ENCODE measurements at regions not wholly inside any gene's neighbourhood (a gene's known extent, or its start where the extent isn't known, plus 50 kb on each side); places are given as distances from the start of the nearest gene placed in this dataset.

- no peak for TF ChIP-seq POLR2AphosphoS5 (IDR thresholded peaks at IDR 0.05; ENCODE audit: low read depth, low read length)
- no peak for TF ChIP-seq TAF1 (IDR thresholded peaks at IDR 0.05; ENCODE audit: borderline replicate concordance, insufficient read depth, low read length)
- no peak for TF ChIP-seq REST (IDR thresholded peaks at IDR 0.05; ENCODE audit: insufficient read depth in 1 of 2, low read depth in 2 of 2, low read length in 2 of 2)
- no peak for TF ChIP-seq FOXP2 (optimal IDR thresholded peaks at IDR 0.05; ENCODE audit: borderline replicate concordance, extremely low read depth, extremely low read length, insufficient read depth)
- no peak for TF ChIP-seq SIN3A (IDR thresholded peaks at IDR 0.05; ENCODE audit: borderline replicate concordance, insufficient read depth, low read length)
These were observed 261.9 kb upstream of the SALL3 start for GRCh38 chr18:78717766-78718150.

- no peak for TF ChIP-seq TAF1 (IDR thresholded peaks at IDR 0.05; ENCODE audit: borderline replicate concordance, insufficient read depth, low read length)
- TF ChIP-seq REST (IDR thresholded peaks at IDR 0.05; ENCODE audit: insufficient read depth in 1 of 2, low read depth in 2 of 2, low read length in 2 of 2) = no peak
- TF ChIP-seq POLR2AphosphoS5 (IDR thresholded peaks at IDR 0.05; ENCODE audit: low read depth, low read length) = no peak
- no peak for TF ChIP-seq FOXP2 (optimal IDR thresholded peaks at IDR 0.05; ENCODE audit: borderline replicate concordance, extremely low read depth, extremely low read length, insufficient read depth)
- TF ChIP-seq SIN3A (IDR thresholded peaks at IDR 0.05; ENCODE audit: borderline replicate concordance, insufficient read depth, low read length) = no peak
These were observed 259.8 kb upstream of the SALL3 start for GRCh38 chr18:78719821-78720220.

- no peak for TF ChIP-seq TAF1 (IDR thresholded peaks at IDR 0.05; ENCODE audit: borderline replicate concordance, insufficient read depth, low read length)
- no peak for TF ChIP-seq POLR2AphosphoS5 (IDR thresholded peaks at IDR 0.05; ENCODE audit: low read depth, low read length)
- no peak for TF ChIP-seq SIN3A (IDR thresholded peaks at IDR 0.05; ENCODE audit: borderline replicate concordance, insufficient read depth, low read length)
- no peak for TF ChIP-seq FOXP2 (optimal IDR thresholded peaks at IDR 0.05; ENCODE audit: borderline replicate concordance, extremely low read depth, extremely low read length, insufficient read depth)
- TF ChIP-seq REST (IDR thresholded peaks at IDR 0.05; ENCODE audit: insufficient read depth in 1 of 2, low read depth in 2 of 2, low read length in 2 of 2) = no peak
These were observed 259.0 kb upstream of the SALL3 start for GRCh38 chr18:78720456-78721237.

- TF ChIP-seq TAF1 (IDR thresholded peaks at IDR 0.05; ENCODE audit: borderline replicate concordance, insufficient read depth, low read length) (no peak), POLR2AphosphoS5 (IDR thresholded peaks at IDR 0.05; ENCODE audit: low read depth, low read length) (no peak), SIN3A (IDR thresholded peaks at IDR 0.05; ENCODE audit: borderline replicate concordance, insufficient read depth, low read length) (no peak), REST (IDR thresholded peaks at IDR 0.05; ENCODE audit: insufficient read depth in 1 of 2, low read depth in 2 of 2, low read length in 2 of 2) (no peak), FOXP2 (optimal IDR thresholded peaks at IDR 0.05; ENCODE audit: borderline replicate concordance, extremely low read depth, extremely low read length, insufficient read depth) (no peak)
These were observed 258.3 kb upstream of the SALL3 start for GRCh38 chr18:78721238-78721875.
